IMR-90 (cell line): ENCODE measurements at regions not wholly inside any gene's neighbourhood (a gene's known extent, or its start where the extent isn't known, plus 50 kb on each side); places are given as distances from the start of the nearest gene placed in this dataset.

Source experiments
- ATAC-seq: fragments of 200-7000 bp; cut with Tn5 transposase; 2 replicates; pipeline ENCODE4 v1.9.1; 2020; ENCODE audit warnings: low read depth, mild to moderate bottlenecking, moderate library complexity
- BruUV-seq: library from RNA; stranded (reverse); fragments of 400-500 nt; replicated peaks from 2 replicates; lab custom pipeline; 2021; lab: Mats Ljungman, UMichigan
- CTCF ChIA-PET: fragments of 300-600 bp; formaldehyde crosslinking; extraction: SDS; loops from one replicate; lab custom pipeline; 2021; ENCODE audit warnings: antibody characterized with exemption; lab: Yijun Ruan, JAX
- POLR2A ChIA-PET: fragments of 300-600 bp; sonication (Branson Sonifier 250); formaldehyde crosslinking; loops from one replicate; lab custom pipeline; 2022; ENCODE audit warnings: antibody characterized with exemption; ENCODE audit not compliant: unreplicated experiment; lab: Charles Lee
- DNase-seq: peaks from one replicate; pipeline ENCODE4 v3.0.0; 2013
- H2AFZ ChIP-seq: replicated peaks from 2 replicates; pipeline ENCODE3; 2013; ENCODE audit warnings: low read length, mild to moderate bottlenecking; ENCODE audit not compliant: poor library complexity
- H2AK5ac ChIP-seq: 2 replicates; pipeline ENCODE4 v1.6.1; 2013; ENCODE audit warnings: low read depth, low read length, inconsistent platforms
- H2AK9ac ChIP-seq: replicated peaks from 2 replicates; pipeline ENCODE3; 2013; ENCODE audit warnings: mild to moderate bottlenecking, low read depth, low read length, moderate library complexity; ENCODE audit not compliant: poor library complexity
- H2BK120ac ChIP-seq: 2 replicates; pipeline ENCODE4 v1.6.1; 2013; ENCODE audit warnings: low read depth, low read length, inconsistent platforms
- H2BK15ac ChIP-seq: 3 replicates; pipeline ENCODE4 v1.6.1; 2013; ENCODE audit warnings: low read depth, low read length, inconsistent platforms
- H2BK20ac ChIP-seq: 2 replicates; pipeline ENCODE4 v1.6.1; 2013; ENCODE audit warnings: low read depth, mild to moderate bottlenecking, inconsistent platforms, low read length, moderate library complexity
- H2BK5ac ChIP-seq: 2 replicates; pipeline ENCODE4 v1.6.1; 2013; ENCODE audit warnings: mild to moderate bottlenecking, low read depth, low read length, inconsistent platforms; ENCODE audit not compliant: poor library complexity, severe bottlenecking
- H3K14ac ChIP-seq: replicated peaks from 2 replicates; pipeline ENCODE4 v1.6.1; 2013; ENCODE audit warnings: low read depth, low read length, inconsistent platforms
- H3K18ac ChIP-seq: 2 replicates; pipeline ENCODE4 v1.6.1; 2013; ENCODE audit warnings: low read depth, low read length, control low read depth
- H3K23ac ChIP-seq: 2 replicates; pipeline ENCODE4 v1.6.1; 2013; ENCODE audit warnings: low read depth, low read length, inconsistent platforms
- H3K27ac ChIP-seq: 2 replicates; pipeline ENCODE4 v1.5.1; 2013; ENCODE audit warnings: mild to moderate bottlenecking, control low read depth, low read length; ENCODE audit not compliant: insufficient read depth
- H3K27me3 ChIP-seq: 2 replicates; pipeline ENCODE4 v1.6.1; 2013; ENCODE audit warnings: low read length; ENCODE audit not compliant: control insufficient read depth, insufficient read depth
- H3K36me3 ChIP-seq: 2 replicates; pipeline ENCODE4 v1.6.1; 2013; ENCODE audit warnings: low read length, mixed read lengths; ENCODE audit not compliant: control insufficient read depth, insufficient read depth
- H3K4ac ChIP-seq: 2 replicates; pipeline ENCODE4 v1.6.1; 2013; ENCODE audit warnings: low read depth, low read length, inconsistent platforms
- H3K4me1 ChIP-seq: 2 replicates; pipeline ENCODE4 v1.6.1; 2013; ENCODE audit warnings: low read length, mixed read lengths; ENCODE audit not compliant: control insufficient read depth, insufficient read depth
- H3K4me2 ChIP-seq: 2 replicates; pipeline ENCODE4 v1.6.1; 2013; ENCODE audit warnings: low read depth, mild to moderate bottlenecking, control low read depth, low read length, moderate library complexity
- H3K4me3 ChIP-seq: 2 replicates; pipeline ENCODE4 v1.5.1; 2013; ENCODE audit warnings: low read depth, mild to moderate bottlenecking, control low read depth, low read length, moderate library complexity; ENCODE audit not compliant: insufficient read depth
- H3K56ac ChIP-seq: 2 replicates; pipeline ENCODE4 v1.6.1; 2013; ENCODE audit warnings: low read length, inconsistent platforms; ENCODE audit not compliant: insufficient read depth; ENCODE audit errors: extremely low read depth
- H3K79me1 ChIP-seq, 2 experiments: 2 replicates each; pipeline ENCODE4 v1.6.1; 2013; ENCODE audit warnings: low read length in 2 of 2, inconsistent platforms in 1 of 2, low read depth in 1 of 2
- H3K9ac ChIP-seq: 2 replicates; pipeline ENCODE4 v1.6.1; 2013; ENCODE audit warnings: low read depth, low read length, control low read depth
- H3K9me1 ChIP-seq: 2 replicates; pipeline ENCODE4 v1.6.1; 2013; ENCODE audit warnings: low read length, inconsistent platforms; ENCODE audit not compliant: insufficient read depth
- H3K9me3 ChIP-seq: 2 replicates; pipeline ENCODE4 v1.6.1; 2013; ENCODE audit warnings: low read length; ENCODE audit not compliant: control insufficient read depth, insufficient read depth
- H4K20me1 ChIP-seq: 2 replicates; pipeline ENCODE4 v1.6.1; 2013; ENCODE audit warnings: low read length, inconsistent platforms; ENCODE audit not compliant: insufficient read depth
- H4K5ac ChIP-seq: 2 replicates; pipeline ENCODE4 v1.6.1; 2013; ENCODE audit warnings: mild to moderate bottlenecking, low read depth, low read length, control low read depth
- H4K8ac ChIP-seq, 2 experiments: 2 replicates each; pipeline ENCODE4 v1.6.1; 2013; ENCODE audit warnings: low read depth in 2 of 2, low read length in 2 of 2, control low read depth in 1 of 2, inconsistent platforms in 1 of 2
- H4K91ac ChIP-seq: 2 replicates; pipeline ENCODE4 v1.6.1; 2013; ENCODE audit warnings: low read depth, low read length, inconsistent platforms; ENCODE audit not compliant: insufficient read depth
- CHD1 ChIP-seq: IDR thresholded peaks from 2 replicates; pipeline ENCODE4 v1.6.1; 2012; ENCODE audit warnings: low read depth, low read length, improper control_type of control experiment
- MAZ ChIP-seq: IDR thresholded peaks from 2 replicates; pipeline ENCODE4 v1.6.1; 2012; ENCODE audit warnings: low read depth, mild to moderate bottlenecking, low read length, improper control_type of control experiment, moderate library complexity, borderline replicate concordance
- MXI1 ChIP-seq: IDR thresholded peaks from 2 replicates; pipeline ENCODE4 v1.6.1; 2012; ENCODE audit warnings: low read depth, mild to moderate bottlenecking, low read length, moderate library complexity, borderline replicate concordance
- RFX5 ChIP-seq: IDR thresholded peaks from 2 replicates; pipeline ENCODE4 v1.8.0; 2012; ENCODE audit warnings: low read depth, mild to moderate bottlenecking, low read length, moderate library complexity
- WGBS, 2 experiments: methylation state at CpG; one replicate each; pipeline versions ENCODE4 v1.1.5 to v1.1.7; 2013; ENCODE audit warnings: missing lambda C conversion rate in 2 of 2; ENCODE audit not compliant: insufficient read length in 1 of 2; ENCODE audit errors: extremely low coverage in 2 of 2; 5-methylcytosine and 5-hydroxymethylcytosine counted together
- dilution Hi-C: fragments of 300-500 bp; cut with HindIII; formaldehyde crosslinking; loops from one replicate; pipeline ENCODE4 v1.14.3; 2018; ENCODE audit warnings: low sequenced_read_pairs; ENCODE audit not compliant: unreplicated experiment
- in situ Hi-C: fragments of 300-500 bp; cut with MboI; formaldehyde crosslinking; loops from 3 replicates; pipeline ENCODE4 v1.14.3; 2019; ENCODE audit warnings: low sequenced_read_pairs, inconsistent platforms, mixed read lengths
- intact Hi-C: fragments of 100-400 bp; cut with micrococcal nuclease; formaldehyde crosslinking; loops from 2 replicates; pipeline ENCODE4 v1.10.0; 2022
- TF ChIP-seq, protein P1 (sequence below): conservative IDR thresholded peaks from 2 replicates; pipeline ENCODE4 v1.5.1; 2012; ENCODE audit warnings: mild to moderate bottlenecking, low read depth, low read length, improper control_type of control experiment

GRCh38 chr1:197998110-197998509 lies 80.9 kb downstream of the LHX9 start:
- H4K8ac ChIP-seq = no peak overlapping the region
- no peaks in the 10 kb centered on the region for H4K20me1 ChIP-seq
- WGBS, 2 experiments = 49% methylated on average over 4 of the region's 5 CpGs; no CpG with 5 or more reads in 1 of the 2 experiments
- no peak overlapping the region for H2BK120ac ChIP-seq
- H3K9me1 ChIP-seq = peaks cover 5% of the 10 kb centered on the region; the same call in 1 of the 2 replicates
- H3K14ac ChIP-seq = no peak overlapping the region
- H3K79me1 ChIP-seq = no peaks in the 10 kb centered on the region
- TF ChIP-seq RFX5 (no peak), MAZ (no peak), CHD1 (no peak), MXI1 (no peak)
- TF ChIP-seq, protein P1, sequence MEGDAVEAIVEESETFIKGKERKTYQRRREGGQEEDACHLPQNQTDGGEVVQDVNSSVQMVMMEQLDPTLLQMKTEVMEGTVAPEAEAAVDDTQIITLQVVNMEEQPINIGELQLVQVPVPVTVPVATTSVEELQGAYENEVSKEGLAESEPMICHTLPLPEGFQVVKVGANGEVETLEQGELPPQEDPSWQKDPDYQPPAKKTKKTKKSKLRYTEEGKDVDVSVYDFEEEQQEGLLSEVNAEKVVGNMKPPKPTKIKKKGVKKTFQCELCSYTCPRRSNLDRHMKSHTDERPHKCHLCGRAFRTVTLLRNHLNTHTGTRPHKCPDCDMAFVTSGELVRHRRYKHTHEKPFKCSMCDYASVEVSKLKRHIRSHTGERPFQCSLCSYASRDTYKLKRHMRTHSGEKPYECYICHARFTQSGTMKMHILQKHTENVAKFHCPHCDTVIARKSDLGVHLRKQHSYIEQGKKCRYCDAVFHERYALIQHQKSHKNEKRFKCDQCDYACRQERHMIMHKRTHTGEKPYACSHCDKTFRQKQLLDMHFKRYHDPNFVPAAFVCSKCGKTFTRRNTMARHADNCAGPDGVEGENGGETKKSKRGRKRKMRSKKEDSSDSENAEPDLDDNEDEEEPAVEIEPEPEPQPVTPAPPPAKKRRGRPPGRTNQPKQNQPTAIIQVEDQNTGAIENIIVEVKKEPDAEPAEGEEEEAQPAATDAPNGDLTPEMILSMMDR = no peak
- no peak overlapping the region for H3K27ac ChIP-seq
- no peak overlapping the region for H2BK5ac ChIP-seq
- H2BK15ac ChIP-seq = no peak overlapping the region
- H3K4ac ChIP-seq = no peak overlapping the region
- POLR2A ChIA-PET = no interaction called here
- in situ Hi-C loops = no loop called here
- H3K9ac ChIP-seq = no peak overlapping the region
- no peak overlapping the region for H3K4me3 ChIP-seq
- no peak overlapping the region for H4K91ac ChIP-seq
- CTCF ChIA-PET = no interaction called here
- no peak overlapping the region for H3K4me2 ChIP-seq
- H2AK5ac ChIP-seq = no peak overlapping the region
- H3K9me3 ChIP-seq = no peaks in the 10 kb centered on the region
- no peak overlapping the region for H2BK20ac ChIP-seq
- H3K23ac ChIP-seq = no peak overlapping the region
- H3K4me1 ChIP-seq = no peaks in the 10 kb centered on the region
- DNase-seq (no peak), ATAC-seq (no peak)
- no peak overlapping the region for H4K5ac ChIP-seq
- H3K27me3 ChIP-seq = no peaks in the 10 kb centered on the region
- H2AK9ac ChIP-seq = no peak overlapping the region
- intact Hi-C loops = no loop called here
- H3K18ac ChIP-seq = no peak overlapping the region
- no TSS peak for BruUV-seq
- dilution Hi-C loops = no loop called here
- no peak overlapping the region for H2AFZ ChIP-seq
- no peak overlapping the region for H3K56ac ChIP-seq
- no peaks in the 10 kb centered on the region for H3K36me3 ChIP-seq
